ENCODE measurements at regions not wholly inside any gene's neighbourhood (a gene's known extent, or its start where the extent isn't known, plus 50 kb on each side); places are given as distances from the start of the nearest gene placed in this dataset.

DNA sequence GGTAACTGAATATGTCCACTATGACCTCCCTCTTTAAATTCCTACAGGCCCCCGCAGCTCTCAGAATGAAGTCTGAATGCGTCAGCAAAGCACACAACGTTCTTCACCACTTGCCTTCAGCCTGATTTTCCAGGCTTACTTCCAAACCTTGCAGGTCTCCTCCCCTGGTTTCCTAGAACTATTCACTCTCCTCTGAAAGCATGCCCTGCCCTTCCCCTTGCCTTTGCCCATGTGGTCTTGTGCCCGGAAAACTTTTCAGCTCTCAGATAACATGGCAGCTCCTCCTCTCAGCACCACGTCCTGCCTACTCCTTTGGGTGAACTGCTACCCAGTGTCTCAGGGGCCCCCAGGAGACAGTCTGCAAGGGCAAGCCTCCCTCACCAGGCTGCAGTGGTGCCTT lies 268.5 kb upstream of the LDB2 start:
- Histone ChIP-seq H3K27ac (peak overlapping the region; percentile 53 to 74), H3K27me3 (no peaks in the 10 kb centered on the region), H3K36me3 (no peaks in the 10 kb centered on the region), H3K4me1 (peaks cover 0 to 9% of the 10 kb centered on the region in 2 donors), H3K4me3 (no peak overlapping the region), H3K9me3 (peaks cover 0 to 3% of the 10 kb centered on the region in 2 donors)
- TF ChIP-seq CTCF (IDR thresholded peaks at IDR 0.05) (no peak), POLR2A (IDR thresholded peaks at IDR 0.05) (no peak)
- intact Hi-C loops (cut with DNase I; ENCODE audit: low total_unique reads) = no loop called here
- peak; percentile 36 to 40 for DNase-seq

DNA sequence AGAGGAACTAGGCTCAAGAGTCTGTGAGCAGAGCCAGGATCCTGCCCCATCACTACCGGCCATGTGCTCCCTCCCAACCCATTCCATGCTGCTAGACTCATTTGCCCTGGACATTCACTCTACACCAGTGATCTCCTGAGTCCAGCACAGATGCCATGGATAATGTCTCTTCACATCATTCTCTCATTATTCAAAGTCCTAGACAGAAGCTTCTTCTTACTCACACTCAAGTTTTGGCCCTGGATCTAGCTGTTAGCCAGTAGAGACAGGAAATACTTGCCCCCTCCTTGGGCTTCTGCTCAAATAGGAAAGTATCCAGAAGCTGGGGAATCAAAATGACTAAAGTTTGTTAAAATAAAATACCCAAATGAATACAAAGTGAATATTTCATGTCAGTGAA lies 266.8 kb upstream of the LDB2 start:
- Histone ChIP-seq H3K27me3 (no peaks in the 10 kb centered on the region), H3K4me1 (peaks cover 0 to 9% of the 10 kb centered on the region in 2 donors), H3K36me3 (no peaks in the 10 kb centered on the region), H3K9me3 (peaks cover 0 to 3% of the 10 kb centered on the region in 2 donors), H3K4me3 (no peak overlapping the region), H3K27ac (no peak overlapping the region)
- TF ChIP-seq POLR2A (IDR thresholded peaks at IDR 0.05) (no peak), CTCF (IDR thresholded peaks at IDR 0.05) (no peak)
- intact Hi-C loops (cut with DNase I; ENCODE audit: low total_unique reads) = no loop called here
- DNase-seq = no peak

GRCh38 chr4:17164666-17165065 lies 266.2 kb upstream of the LDB2 start:
- Histone ChIP-seq H3K9me3 (peaks cover 0 to 3% of the 10 kb centered on the region in 2 donors), H3K4me1 (peaks cover 0 to 9% of the 10 kb centered on the region in 2 donors), H3K27ac (no peak overlapping the region), H3K4me3 (no peak overlapping the region), H3K36me3 (no peaks in the 10 kb centered on the region), H3K27me3 (no peaks in the 10 kb centered on the region)
- TF ChIP-seq POLR2A (IDR thresholded peaks at IDR 0.05) = no peak
- TF ChIP-seq CTCF (IDR thresholded peaks at IDR 0.05) = no peak
- intact Hi-C loops (cut with DNase I; ENCODE audit: low total_unique reads) = no loop called here
- DNase-seq = no peak

DNA sequence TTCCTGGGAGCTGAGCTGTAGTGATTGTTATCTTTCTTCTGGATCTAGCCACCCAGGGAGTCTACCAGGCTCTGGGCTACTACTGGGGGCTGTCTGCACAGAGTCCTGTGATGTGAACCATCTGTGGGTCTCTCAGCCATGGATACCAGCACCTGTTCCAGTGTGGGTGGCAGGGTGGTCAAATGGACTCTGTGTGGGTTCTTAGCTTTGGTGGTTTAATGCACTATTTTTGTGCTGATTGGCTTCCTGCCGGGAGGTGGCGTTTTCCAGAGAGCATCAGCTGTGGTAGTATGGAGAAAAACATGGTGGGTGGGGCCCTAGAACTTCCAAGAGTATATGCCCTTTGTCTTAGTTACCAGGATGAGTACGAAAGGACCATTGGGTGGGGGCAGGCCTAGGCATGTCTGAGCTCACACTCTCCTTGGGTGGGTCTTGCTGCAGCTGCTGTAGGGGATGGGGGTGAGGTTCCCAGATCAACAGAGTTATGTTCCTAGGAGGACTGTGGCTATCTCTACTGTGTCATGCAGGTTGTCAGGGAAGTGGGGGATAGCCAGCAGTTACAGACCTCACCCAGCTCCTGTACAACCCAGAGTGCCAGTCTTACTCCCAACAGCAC lies 264.8 kb upstream of the LDB2 start:
- H3K36me3 ChIP-seq = no peaks in the 10 kb centered on the region
- intact Hi-C loops (cut with DNase I; ENCODE audit: low total_unique reads) = no loop called here
- no peak overlapping the region for H3K4me3 ChIP-seq
- TF ChIP-seq POLR2A (IDR thresholded peaks at IDR 0.05) (no peak), CTCF (IDR thresholded peaks at IDR 0.05) (no peak)
- H3K9me3 ChIP-seq = peaks cover 0 to 3% of the 10 kb centered on the region in 2 donors
- no peak for DNase-seq
- no peaks in the 10 kb centered on the region for H3K27me3 ChIP-seq
- no peak overlapping the region for H3K27ac ChIP-seq
- H3K4me1 ChIP-seq = peaks cover 0 to 9% of the 10 kb centered on the region in 2 donors

GRCh38 chr4:17157304-17157703 lies 258.9 kb upstream of the LDB2 start:
- H3K27me3 ChIP-seq = no peaks in the 10 kb centered on the region
- TF ChIP-seq POLR2A (IDR thresholded peaks at IDR 0.05) = no peak
- TF ChIP-seq CTCF (IDR thresholded peaks at IDR 0.05) = no peak
- H3K4me3 ChIP-seq = no peak overlapping the region
- H3K27ac ChIP-seq = no peak overlapping the region
- H3K9me3 ChIP-seq = peaks cover 0 to 3% of the 10 kb centered on the region in 2 donors
- no peaks in the 10 kb centered on the region for H3K4me1 ChIP-seq
- no peak for DNase-seq
- intact Hi-C loops (cut with DNase I; ENCODE audit: low total_unique reads) = no loop called here
- H3K36me3 ChIP-seq = no peaks in the 10 kb centered on the region
